ENCODE measurements at regions not wholly inside any gene's neighbourhood (a gene's known extent, or its start where the extent isn't known, plus 50 kb on each side); places are given as distances from the start of the nearest gene placed in this dataset.
"Not testable (repeated sequence)": the region's sequence is repeated elsewhere in the genome, so short reads cannot be mapped to it uniquely, and the experiment has no call there.

DNA sequence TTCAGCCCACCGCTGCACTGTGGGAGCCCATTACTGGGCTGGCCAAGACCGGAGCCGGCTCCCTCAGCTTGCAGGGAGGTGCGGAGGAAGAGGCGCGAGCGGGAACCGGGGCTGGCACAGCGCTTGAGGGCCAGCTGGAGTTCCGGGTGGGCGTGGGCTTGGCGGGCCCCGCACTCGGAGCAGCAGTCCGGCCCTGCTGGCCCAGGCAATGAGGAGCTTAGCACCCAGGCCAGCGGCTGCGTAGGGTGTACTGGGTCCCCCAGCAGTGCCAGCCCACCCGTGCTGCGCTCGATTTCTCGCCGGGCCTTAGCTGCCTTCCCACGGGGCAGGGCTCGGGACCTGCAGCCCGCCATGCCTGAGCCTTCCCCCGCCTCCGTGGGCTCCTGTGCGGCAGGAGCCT, 307.8 kb upstream of the DUSP10 start:
- not testable (repeated sequence) for H3K4me3 ChIP-seq (ENCODE audit: low read length); H3K9me3 ChIP-seq (ENCODE audit: insufficient read depth, low read depth, low read length); H3K27me3 ChIP-seq (ENCODE audit: insufficient read depth, low read length); H3K27ac ChIP-seq (ENCODE audit: low read length); H3K9ac ChIP-seq (ENCODE audit: low read depth, low read length); H3K4me1 ChIP-seq (ENCODE audit: insufficient read depth, low read length); H3K36me3 ChIP-seq (ENCODE audit: insufficient read depth, low read depth, low read length)

DNA sequence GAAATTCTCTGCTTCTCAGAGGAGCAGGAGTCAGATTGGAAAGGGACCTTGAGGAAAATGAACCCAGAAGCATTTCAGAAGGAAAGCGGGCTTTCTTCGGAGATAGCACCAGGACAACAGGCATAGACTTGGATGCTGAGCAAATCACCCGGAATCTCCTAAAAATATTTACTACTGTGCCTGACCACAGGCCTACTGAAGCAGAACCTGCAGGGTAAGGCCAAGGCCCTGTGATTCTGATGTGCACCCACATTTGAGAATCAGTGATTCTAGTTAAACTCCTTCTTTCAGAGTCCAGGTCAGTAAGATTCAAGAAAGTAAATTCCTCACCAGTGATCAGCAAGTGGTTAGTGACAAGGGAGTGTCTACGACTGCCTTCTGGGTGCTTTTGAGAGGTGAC, 307.3 kb upstream of the DUSP10 start:
- H3K4me1 ChIP-seq (ENCODE audit: insufficient read depth, low read length) = no peaks in the 10 kb centered on the region
- no peak overlapping the region for H3K27ac ChIP-seq (ENCODE audit: low read length)
- no peak overlapping the region for H3K4me3 ChIP-seq (ENCODE audit: low read length)
- H3K9me3 ChIP-seq (ENCODE audit: insufficient read depth, low read depth, low read length) = no peaks in the 10 kb centered on the region
- H3K27me3 ChIP-seq (ENCODE audit: insufficient read depth, low read length) = no peaks in the 10 kb centered on the region
- no peaks in the 10 kb centered on the region for H3K36me3 ChIP-seq (ENCODE audit: insufficient read depth, low read depth, low read length)
- H3K9ac ChIP-seq (ENCODE audit: low read depth, low read length) = no peak overlapping the region

DNA sequence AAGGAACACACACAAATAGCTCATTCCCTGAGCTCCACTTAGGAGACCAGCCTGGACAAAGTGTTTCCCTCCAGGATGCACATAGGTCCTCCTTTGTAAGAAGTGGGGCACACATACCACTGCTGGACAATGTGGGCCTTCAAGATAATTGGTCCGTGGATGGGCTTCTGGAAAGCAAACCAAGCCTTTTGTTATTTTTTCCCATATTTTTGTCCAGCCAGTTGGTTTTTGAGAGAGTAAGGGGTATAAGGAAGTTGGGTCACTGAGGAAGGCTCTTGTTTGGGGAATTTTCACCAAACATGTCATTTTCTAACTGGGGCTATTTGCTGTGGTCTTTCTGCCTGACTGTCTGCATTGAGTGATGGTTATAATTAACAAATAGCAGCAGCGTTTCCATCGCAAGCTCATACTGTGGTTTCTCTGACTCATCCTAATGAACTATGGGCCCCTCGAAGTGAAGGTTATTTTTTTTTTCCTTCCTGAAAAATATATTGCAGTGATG, 306.3 kb upstream of the DUSP10 start:
- H3K27ac ChIP-seq (ENCODE audit: low read length) = no peak overlapping the region
- H3K27me3 ChIP-seq (ENCODE audit: insufficient read depth, low read length) = no peaks in the 10 kb centered on the region
- no peaks in the 10 kb centered on the region for H3K4me1 ChIP-seq (ENCODE audit: insufficient read depth, low read length)
- no peaks in the 10 kb centered on the region for H3K9me3 ChIP-seq (ENCODE audit: insufficient read depth, low read depth, low read length)
- no peak overlapping the region for H3K9ac ChIP-seq (ENCODE audit: low read depth, low read length)
- H3K4me3 ChIP-seq (ENCODE audit: low read length) = no peak overlapping the region
- no peaks in the 10 kb centered on the region for H3K36me3 ChIP-seq (ENCODE audit: insufficient read depth, low read depth, low read length)

DNA sequence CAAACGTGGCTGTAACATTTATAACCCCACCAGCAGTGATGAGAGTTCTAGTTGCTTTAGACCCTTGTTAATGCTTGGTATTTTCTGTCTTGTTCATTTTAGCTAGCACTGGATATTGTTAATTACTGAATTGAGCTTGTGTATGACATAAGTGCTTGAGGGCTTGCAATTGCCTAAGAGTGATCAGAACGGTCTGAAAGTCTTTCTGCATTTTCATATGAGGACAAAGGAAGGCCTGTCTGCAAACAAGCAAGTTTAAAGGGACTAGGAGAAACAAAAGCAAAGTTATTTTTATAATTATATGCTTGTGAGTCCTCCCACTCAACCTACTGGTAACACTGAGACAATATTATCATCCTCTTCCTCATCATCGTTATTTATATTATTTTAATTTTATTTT, 305.5 kb upstream of the DUSP10 start:
- Histone ChIP-seq H3K27me3 (ENCODE audit: insufficient read depth, low read length) (no peaks in the 10 kb centered on the region), H3K27ac (ENCODE audit: low read length) (no peak overlapping the region), H3K4me1 (ENCODE audit: insufficient read depth, low read length) (no peaks in the 10 kb centered on the region), H3K9ac (ENCODE audit: low read depth, low read length) (no peak overlapping the region), H3K4me3 (ENCODE audit: low read length) (no peak overlapping the region), H3K9me3 (ENCODE audit: insufficient read depth, low read depth, low read length) (no peaks in the 10 kb centered on the region), H3K36me3 (ENCODE audit: insufficient read depth, low read depth, low read length) (no peaks in the 10 kb centered on the region)

DNA sequence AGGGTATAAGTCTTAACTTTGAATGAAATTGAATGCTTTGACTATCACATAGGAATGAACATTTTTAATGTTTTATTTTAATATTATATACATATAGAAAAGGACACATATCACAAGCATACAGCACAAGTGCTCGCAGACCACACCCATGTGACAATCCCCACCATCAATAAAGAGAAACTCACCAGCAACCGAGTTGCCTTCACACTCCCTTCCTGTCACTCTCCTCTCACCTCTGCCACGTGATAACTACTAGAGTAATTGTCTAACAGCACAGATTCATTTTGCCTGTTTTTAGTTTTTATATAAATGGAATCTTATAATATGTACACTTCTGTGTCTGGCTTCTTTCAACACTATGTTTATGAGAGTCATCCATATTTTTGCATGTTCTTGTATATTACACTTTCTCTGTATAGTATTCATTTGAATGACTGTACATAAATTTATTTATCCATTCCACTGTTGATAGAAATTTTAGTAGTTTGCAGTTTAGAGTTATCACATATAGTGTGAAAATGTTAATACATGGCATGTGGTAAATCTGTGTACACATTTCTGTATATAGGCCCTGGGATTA, 304.9 kb upstream of the DUSP10 start:
- no peak overlapping the region for H3K27ac ChIP-seq (ENCODE audit: low read length)
- H3K4me3 ChIP-seq (ENCODE audit: low read length) = no peak overlapping the region
- H3K36me3 ChIP-seq (ENCODE audit: insufficient read depth, low read depth, low read length) = no peaks in the 10 kb centered on the region
- no peak overlapping the region for H3K9ac ChIP-seq (ENCODE audit: low read depth, low read length)
- no peaks in the 10 kb centered on the region for H3K27me3 ChIP-seq (ENCODE audit: insufficient read depth, low read length)
- H3K9me3 ChIP-seq (ENCODE audit: insufficient read depth, low read depth, low read length) = no peaks in the 10 kb centered on the region
- H3K4me1 ChIP-seq (ENCODE audit: insufficient read depth, low read length) = no peaks in the 10 kb centered on the region

DNA sequence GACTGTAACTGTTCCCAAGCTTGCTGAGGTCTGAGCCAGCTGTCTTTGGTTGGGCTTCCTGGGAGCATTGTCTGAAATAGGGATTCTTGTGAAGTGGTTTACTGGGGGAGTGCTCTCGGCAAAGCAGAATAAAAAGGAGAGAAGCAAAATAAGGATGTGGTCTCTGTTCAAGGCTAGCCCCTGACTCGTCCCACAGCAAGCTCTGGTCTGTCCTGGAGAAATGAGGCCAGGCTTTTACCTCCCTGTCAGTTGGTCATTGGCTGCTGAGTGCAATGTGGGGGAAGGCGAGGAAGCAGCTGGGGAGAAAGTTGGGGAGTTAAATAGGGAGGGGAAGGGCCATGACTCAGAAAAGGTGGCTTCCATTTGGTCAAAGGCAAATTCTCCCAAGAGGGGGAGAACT, 303.9 kb upstream of the DUSP10 start:
- Histone ChIP-seq H3K4me3 (ENCODE audit: low read length) (no peak overlapping the region), H3K36me3 (ENCODE audit: insufficient read depth, low read depth, low read length) (no peaks in the 10 kb centered on the region), H3K27me3 (ENCODE audit: insufficient read depth, low read length) (no peaks in the 10 kb centered on the region), H3K4me1 (ENCODE audit: insufficient read depth, low read length) (no peaks in the 10 kb centered on the region), H3K9ac (ENCODE audit: low read depth, low read length) (no peak overlapping the region), H3K9me3 (ENCODE audit: insufficient read depth, low read depth, low read length) (no peaks in the 10 kb centered on the region), H3K27ac (ENCODE audit: low read length) (no peak overlapping the region)

- H3K9ac ChIP-seq (ENCODE audit: low read depth, low read length) = no peak overlapping the region
- H3K27me3 ChIP-seq (ENCODE audit: insufficient read depth, low read length) = no peaks in the 10 kb centered on the region
- H3K36me3 ChIP-seq (ENCODE audit: insufficient read depth, low read depth, low read length) = no peaks in the 10 kb centered on the region
- H3K27ac ChIP-seq (ENCODE audit: low read length) = no peak overlapping the region
- H3K4me3 ChIP-seq (ENCODE audit: low read length) = no peak overlapping the region
- no peaks in the 10 kb centered on the region for H3K4me1 ChIP-seq (ENCODE audit: insufficient read depth, low read length)
- H3K9me3 ChIP-seq (ENCODE audit: insufficient read depth, low read depth, low read length) = no peaks in the 10 kb centered on the region
Observed at GRCh38 chr1:222045236-222045635, 303.3 kb upstream of the DUSP10 start.

- no peaks in the 10 kb centered on the region for H3K36me3 ChIP-seq (ENCODE audit: insufficient read depth, low read depth, low read length)
- no peaks in the 10 kb centered on the region for H3K4me1 ChIP-seq (ENCODE audit: insufficient read depth, low read length)
- H3K4me3 ChIP-seq (ENCODE audit: low read length) = no peak overlapping the region
- H3K9ac ChIP-seq (ENCODE audit: low read depth, low read length) = no peak overlapping the region
- H3K27me3 ChIP-seq (ENCODE audit: insufficient read depth, low read length) = no peaks in the 10 kb centered on the region
- H3K27ac ChIP-seq (ENCODE audit: low read length) = no peak overlapping the region
- no peaks in the 10 kb centered on the region for H3K9me3 ChIP-seq (ENCODE audit: insufficient read depth, low read depth, low read length)
Observed at GRCh38 chr1:222043444-222044292, 301.8 kb upstream of the DUSP10 start.

- H3K36me3 ChIP-seq (ENCODE audit: insufficient read depth, low read depth, low read length) = no peaks in the 10 kb centered on the region
- no peaks in the 10 kb centered on the region for H3K9me3 ChIP-seq (ENCODE audit: insufficient read depth, low read depth, low read length)
- H3K4me1 ChIP-seq (ENCODE audit: insufficient read depth, low read length) = no peaks in the 10 kb centered on the region
- no peak overlapping the region for H3K27ac ChIP-seq (ENCODE audit: low read length)
- no peak overlapping the region for H3K4me3 ChIP-seq (ENCODE audit: low read length)
- no peak overlapping the region for H3K9ac ChIP-seq (ENCODE audit: low read depth, low read length)
- no peaks in the 10 kb centered on the region for H3K27me3 ChIP-seq (ENCODE audit: insufficient read depth, low read length)
Observed at GRCh38 chr1:222042120-222042519, 300.2 kb upstream of the DUSP10 start.

DNA sequence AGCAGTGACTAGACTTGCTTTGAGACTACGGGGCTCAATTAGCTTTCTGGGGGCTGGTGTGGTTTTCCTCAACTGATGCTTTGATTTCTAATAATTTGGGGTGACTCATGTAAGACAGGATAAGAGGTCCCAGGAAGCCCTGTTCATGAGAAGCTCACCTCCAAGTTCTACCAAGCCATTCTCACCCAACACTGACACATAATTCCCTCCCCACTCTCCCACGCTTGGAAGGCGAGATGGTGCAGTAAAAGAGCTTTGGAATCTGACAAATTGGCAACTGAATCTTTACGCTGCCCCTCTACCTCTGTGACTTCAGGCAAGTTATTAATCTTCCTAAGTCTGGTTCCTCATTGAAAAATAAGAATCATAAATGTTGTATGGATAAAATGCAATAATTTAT, 299.1 kb upstream of the DUSP10 start:
- no peaks in the 10 kb centered on the region for H3K9me3 ChIP-seq (ENCODE audit: insufficient read depth, low read depth, low read length)
- H3K27ac ChIP-seq (ENCODE audit: low read length) = no peak overlapping the region
- H3K27me3 ChIP-seq (ENCODE audit: insufficient read depth, low read length) = no peaks in the 10 kb centered on the region
- no peaks in the 10 kb centered on the region for H3K36me3 ChIP-seq (ENCODE audit: insufficient read depth, low read depth, low read length)
- H3K9ac ChIP-seq (ENCODE audit: low read depth, low read length) = no peak overlapping the region
- no peaks in the 10 kb centered on the region for H3K4me1 ChIP-seq (ENCODE audit: insufficient read depth, low read length)
- no peak overlapping the region for H3K4me3 ChIP-seq (ENCODE audit: low read length)

DNA sequence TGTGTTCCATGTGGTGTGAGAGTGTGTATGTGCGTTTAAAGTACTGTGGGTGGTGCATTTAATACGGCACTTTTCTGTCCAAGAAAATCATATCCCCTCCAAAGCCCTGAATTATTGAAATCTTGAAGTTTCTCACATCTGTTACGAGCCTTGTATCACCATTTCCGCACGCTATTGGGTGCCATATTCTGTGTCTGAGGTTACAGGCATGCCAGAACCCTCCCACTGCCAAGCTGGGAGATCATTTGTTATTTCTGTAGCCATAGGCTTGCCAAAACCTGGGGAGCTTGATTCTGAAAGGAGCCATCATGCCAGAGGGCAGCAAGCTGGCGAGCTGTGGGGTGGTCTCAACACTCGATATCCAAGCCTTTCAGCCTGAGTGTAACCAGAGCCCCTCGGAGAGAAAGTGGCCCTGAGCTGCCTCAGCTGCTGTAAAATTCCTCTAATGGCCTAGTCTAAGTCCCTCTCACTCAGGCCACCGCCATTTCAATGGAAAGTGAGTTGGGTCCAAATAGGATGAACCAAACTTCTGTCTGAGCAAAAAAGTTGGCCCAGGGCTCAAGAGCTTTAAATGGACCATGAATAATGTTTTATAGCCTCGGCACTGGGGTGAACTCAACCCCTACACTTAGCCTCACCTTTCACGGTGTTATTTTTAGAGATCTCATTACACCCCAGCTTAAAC, 298.4 kb upstream of the DUSP10 start:
- Histone ChIP-seq H3K4me1 (ENCODE audit: insufficient read depth, low read length) (no peaks in the 10 kb centered on the region), H3K9me3 (ENCODE audit: insufficient read depth, low read depth, low read length) (no peaks in the 10 kb centered on the region), H3K9ac (ENCODE audit: low read depth, low read length) (no peak overlapping the region), H3K36me3 (ENCODE audit: insufficient read depth, low read depth, low read length) (no peaks in the 10 kb centered on the region), H3K4me3 (ENCODE audit: low read length) (no peak overlapping the region), H3K27me3 (ENCODE audit: insufficient read depth, low read length) (no peaks in the 10 kb centered on the region), H3K27ac (ENCODE audit: low read length) (no peak overlapping the region)

DNA sequence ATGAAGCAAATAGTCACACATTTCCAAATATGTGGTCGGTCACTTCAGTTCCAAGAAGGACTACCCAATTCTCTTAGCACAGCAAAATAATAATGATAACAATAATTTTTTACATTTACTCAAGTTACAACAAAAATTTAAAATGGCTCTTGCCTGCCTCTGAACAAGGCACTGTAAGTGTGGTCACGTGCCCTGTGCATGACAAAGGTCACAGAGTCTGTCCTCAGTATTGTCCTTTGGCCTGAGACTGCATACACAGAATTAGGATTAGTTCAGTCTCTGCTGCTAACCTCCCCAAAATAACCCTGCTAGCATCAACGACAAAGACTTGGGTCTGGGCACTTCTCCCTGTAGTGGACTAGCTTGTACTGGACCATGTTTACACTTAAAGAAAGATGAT, 297.1 kb upstream of the DUSP10 start:
- Histone ChIP-seq H3K27me3 (ENCODE audit: insufficient read depth, low read length) (no peaks in the 10 kb centered on the region), H3K9ac (ENCODE audit: low read depth, low read length) (no peak overlapping the region), H3K36me3 (ENCODE audit: insufficient read depth, low read depth, low read length) (no peaks in the 10 kb centered on the region), H3K9me3 (ENCODE audit: insufficient read depth, low read depth, low read length) (no peaks in the 10 kb centered on the region), H3K4me3 (ENCODE audit: low read length) (no peak overlapping the region), H3K4me1 (ENCODE audit: insufficient read depth, low read length) (no peaks in the 10 kb centered on the region), H3K27ac (ENCODE audit: low read length) (no peak overlapping the region)

Measured in iPS-20b (cell line).